ENCODE measurements at regions not wholly inside any gene's neighbourhood (a gene's known extent, or its start where the extent isn't known, plus 50 kb on each side); places are given as distances from the start of the nearest gene placed in this dataset.

GRCh38 chr5:155959082-155959481, 367.9 kb upstream of the SGCD start:
- TF ChIP-seq, protein P1, sequence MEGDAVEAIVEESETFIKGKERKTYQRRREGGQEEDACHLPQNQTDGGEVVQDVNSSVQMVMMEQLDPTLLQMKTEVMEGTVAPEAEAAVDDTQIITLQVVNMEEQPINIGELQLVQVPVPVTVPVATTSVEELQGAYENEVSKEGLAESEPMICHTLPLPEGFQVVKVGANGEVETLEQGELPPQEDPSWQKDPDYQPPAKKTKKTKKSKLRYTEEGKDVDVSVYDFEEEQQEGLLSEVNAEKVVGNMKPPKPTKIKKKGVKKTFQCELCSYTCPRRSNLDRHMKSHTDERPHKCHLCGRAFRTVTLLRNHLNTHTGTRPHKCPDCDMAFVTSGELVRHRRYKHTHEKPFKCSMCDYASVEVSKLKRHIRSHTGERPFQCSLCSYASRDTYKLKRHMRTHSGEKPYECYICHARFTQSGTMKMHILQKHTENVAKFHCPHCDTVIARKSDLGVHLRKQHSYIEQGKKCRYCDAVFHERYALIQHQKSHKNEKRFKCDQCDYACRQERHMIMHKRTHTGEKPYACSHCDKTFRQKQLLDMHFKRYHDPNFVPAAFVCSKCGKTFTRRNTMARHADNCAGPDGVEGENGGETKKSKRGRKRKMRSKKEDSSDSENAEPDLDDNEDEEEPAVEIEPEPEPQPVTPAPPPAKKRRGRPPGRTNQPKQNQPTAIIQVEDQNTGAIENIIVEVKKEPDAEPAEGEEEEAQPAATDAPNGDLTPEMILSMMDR (IDR thresholded peaks at IDR 0.05; ENCODE audit: extremely low read depth in 1 of 2, insufficient read depth in 1 of 2, low read depth in 1 of 2, low read length in 2 of 2), result no peak
- TF ChIP-seq EZH2 (IDR thresholded peaks at IDR 0.05; ENCODE audit: borderline replicate concordance, low read depth, low read length, severe bottlenecking) (no peak), POLR2A (IDR thresholded peaks at IDR 0.05; ENCODE audit: low read depth, low read length) (no peak), FOS (IDR thresholded peaks at IDR 0.05; ENCODE audit: borderline replicate concordance, insufficient read depth, low read length) (no peak), POLR2AphosphoS5 (IDR thresholded peaks at IDR 0.05; ENCODE audit: insufficient read depth, low read depth, low read length) (no peak)
- TF ChIP-seq, protein P2, sequence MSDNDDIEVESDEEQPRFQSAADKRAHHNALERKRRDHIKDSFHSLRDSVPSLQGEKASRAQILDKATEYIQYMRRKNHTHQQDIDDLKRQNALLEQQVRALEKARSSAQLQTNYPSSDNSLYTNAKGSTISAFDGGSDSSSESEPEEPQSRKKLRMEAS (IDR thresholded peaks at IDR 0.05; ENCODE audit: insufficient read depth, insufficient read length), result no peak

Measured in endothelial cell of umbilical vein (primary cell).